ENCODE measurements at regions not wholly inside any gene's neighbourhood (a gene's known extent, or its start where the extent isn't known, plus 50 kb on each side); places are given as distances from the start of the nearest gene placed in this dataset.

DNA sequence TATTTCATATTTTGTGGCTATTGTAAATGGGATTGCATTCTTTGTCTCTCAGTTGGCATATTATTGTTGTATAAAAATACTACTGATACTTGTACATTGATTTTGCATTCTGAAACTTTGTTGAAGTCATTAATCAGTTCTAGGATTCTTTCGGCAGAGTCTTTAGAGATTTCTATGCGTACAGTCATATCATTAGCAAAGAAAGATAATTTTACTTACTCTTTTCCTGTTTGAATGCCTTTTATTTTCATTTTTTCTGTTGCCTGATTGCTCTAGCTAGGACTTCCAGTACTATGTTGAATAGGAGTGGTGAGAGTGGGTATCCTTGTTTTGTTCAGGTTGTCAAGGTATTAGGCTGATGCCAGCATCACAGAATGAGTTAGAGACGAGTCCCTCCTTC lies 722.0 kb upstream of the PCDH10 start:
- TF ChIP-seq, protein P1, sequence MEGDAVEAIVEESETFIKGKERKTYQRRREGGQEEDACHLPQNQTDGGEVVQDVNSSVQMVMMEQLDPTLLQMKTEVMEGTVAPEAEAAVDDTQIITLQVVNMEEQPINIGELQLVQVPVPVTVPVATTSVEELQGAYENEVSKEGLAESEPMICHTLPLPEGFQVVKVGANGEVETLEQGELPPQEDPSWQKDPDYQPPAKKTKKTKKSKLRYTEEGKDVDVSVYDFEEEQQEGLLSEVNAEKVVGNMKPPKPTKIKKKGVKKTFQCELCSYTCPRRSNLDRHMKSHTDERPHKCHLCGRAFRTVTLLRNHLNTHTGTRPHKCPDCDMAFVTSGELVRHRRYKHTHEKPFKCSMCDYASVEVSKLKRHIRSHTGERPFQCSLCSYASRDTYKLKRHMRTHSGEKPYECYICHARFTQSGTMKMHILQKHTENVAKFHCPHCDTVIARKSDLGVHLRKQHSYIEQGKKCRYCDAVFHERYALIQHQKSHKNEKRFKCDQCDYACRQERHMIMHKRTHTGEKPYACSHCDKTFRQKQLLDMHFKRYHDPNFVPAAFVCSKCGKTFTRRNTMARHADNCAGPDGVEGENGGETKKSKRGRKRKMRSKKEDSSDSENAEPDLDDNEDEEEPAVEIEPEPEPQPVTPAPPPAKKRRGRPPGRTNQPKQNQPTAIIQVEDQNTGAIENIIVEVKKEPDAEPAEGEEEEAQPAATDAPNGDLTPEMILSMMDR (conservative IDR thresholded peaks at IDR 0.05 in 1 of 2, IDR thresholded peaks at IDR 0.05 in 1 of 2; ENCODE audit: extremely low read depth in 1 of 2, insufficient read depth in 1 of 2, low read depth in 1 of 2, low read length in 2 of 2) = no peak
- TF ChIP-seq EZH2 (IDR thresholded peaks at IDR 0.05; ENCODE audit: borderline replicate concordance, low read length) = no peak
